C4-2B (cell line): ENCODE measurements at regions not wholly inside any gene's neighbourhood (a gene's known extent, or its start where the extent isn't known, plus 50 kb on each side); places are given as distances from the start of the nearest gene placed in this dataset.

Experiments
- ZFX ChIP-seq: fragments of 450-650 bp; IDR thresholded peaks from 2 replicates; pipeline ENCODE4 v1.6.1; 2017
- TF ChIP-seq, protein P1 (sequence below): fragments of 450-650 bp; conservative IDR thresholded peaks from 2 replicates; pipeline ENCODE4 v1.5.1; 2017; ENCODE audit warnings: mild to moderate bottlenecking

DNA sequence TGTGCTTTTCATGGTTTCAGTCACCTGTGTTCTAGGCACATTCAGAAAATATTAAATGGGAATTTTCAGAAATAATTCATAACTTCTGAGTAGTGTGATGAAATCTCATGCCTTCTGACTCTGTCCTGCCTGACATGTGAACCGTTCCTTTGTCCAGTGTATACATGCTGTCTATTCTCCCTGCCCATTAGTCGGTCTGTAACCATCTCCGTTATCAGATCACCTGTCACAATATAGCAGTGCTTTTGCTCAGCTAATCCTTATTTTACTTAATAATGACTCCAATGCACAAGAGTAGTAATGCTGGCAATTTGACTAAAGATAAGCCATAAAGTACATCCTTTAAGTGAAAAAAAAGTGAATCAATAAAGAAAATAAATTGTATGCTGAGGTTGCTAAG is 597.5 kb downstream of the BRINP3 start:
- TF ChIP-seq, protein P1, sequence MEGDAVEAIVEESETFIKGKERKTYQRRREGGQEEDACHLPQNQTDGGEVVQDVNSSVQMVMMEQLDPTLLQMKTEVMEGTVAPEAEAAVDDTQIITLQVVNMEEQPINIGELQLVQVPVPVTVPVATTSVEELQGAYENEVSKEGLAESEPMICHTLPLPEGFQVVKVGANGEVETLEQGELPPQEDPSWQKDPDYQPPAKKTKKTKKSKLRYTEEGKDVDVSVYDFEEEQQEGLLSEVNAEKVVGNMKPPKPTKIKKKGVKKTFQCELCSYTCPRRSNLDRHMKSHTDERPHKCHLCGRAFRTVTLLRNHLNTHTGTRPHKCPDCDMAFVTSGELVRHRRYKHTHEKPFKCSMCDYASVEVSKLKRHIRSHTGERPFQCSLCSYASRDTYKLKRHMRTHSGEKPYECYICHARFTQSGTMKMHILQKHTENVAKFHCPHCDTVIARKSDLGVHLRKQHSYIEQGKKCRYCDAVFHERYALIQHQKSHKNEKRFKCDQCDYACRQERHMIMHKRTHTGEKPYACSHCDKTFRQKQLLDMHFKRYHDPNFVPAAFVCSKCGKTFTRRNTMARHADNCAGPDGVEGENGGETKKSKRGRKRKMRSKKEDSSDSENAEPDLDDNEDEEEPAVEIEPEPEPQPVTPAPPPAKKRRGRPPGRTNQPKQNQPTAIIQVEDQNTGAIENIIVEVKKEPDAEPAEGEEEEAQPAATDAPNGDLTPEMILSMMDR, result no peak
- no peak for TF ChIP-seq ZFX
